Activated CD8-positive, alpha-beta T cell treated with anti-CD3 and anti-CD28 coated beads for 36 hours (primary cell): ENCODE measurements at regions not wholly inside any gene's neighbourhood (a gene's known extent, or its start where the extent isn't known, plus 50 kb on each side); places are given as distances from the start of the nearest gene placed in this dataset.

Experiments used
- ATAC-seq: fragments of 200-7000 bp; cut with Tn5 transposase; one replicate; pipeline ENCODE4 v1.10.0; 2021; ENCODE audit warnings: mild to moderate bottlenecking, moderate library complexity
- CTCF ChIA-PET: fragments of 350-600 bp; sonication (Branson Sonifier 250); formaldehyde crosslinking; loops from one replicate; lab custom pipeline; 2021; ENCODE audit warnings: antibody characterized with exemption; lab: Charles Lee
- POLR2A ChIA-PET: fragments of 350-600 bp; sonication (Branson Sonifier 250); formaldehyde crosslinking; loops from one replicate; lab custom pipeline; 2021; ENCODE audit warnings: antibody characterized with exemption; lab: Charles Lee
- DNase-seq: peaks from one replicate; pipeline ENCODE4 v3.0.0-alpha.2; 2020
- H3K27ac Mint-ChIP-seq: one replicate; pipeline ENCODE4 v1.8.0; 2021; ENCODE audit warnings: mild to moderate bottlenecking, mixed read lengths
- H3K27me3 Mint-ChIP-seq: one replicate; pipeline ENCODE4 v1.8.0; 2021; ENCODE audit warnings: mixed read lengths
- H3K36me3 Mint-ChIP-seq: one replicate; pipeline ENCODE4 v1.8.0; 2021; ENCODE audit warnings: low read depth, mixed read lengths
- H3K4me1 Mint-ChIP-seq: one replicate; pipeline ENCODE4 v1.8.0; 2021; ENCODE audit warnings: low read depth, mixed read lengths
- H3K4me3 Mint-ChIP-seq: one replicate; pipeline ENCODE4 v1.8.0; 2021; ENCODE audit warnings: mild to moderate bottlenecking, moderate library complexity, mixed read lengths
- H3K9me3 Mint-ChIP-seq: one replicate; pipeline ENCODE4 v1.8.0; 2021; ENCODE audit warnings: mixed read lengths
- intact Hi-C: fragments of 100-400 bp; cut with micrococcal nuclease; formaldehyde crosslinking; loops from one replicate; pipeline ENCODE4 v1.10.0; 2022
- TF ChIP-seq, protein P1 (sequence below): fragments of 200-600 bp; IDR thresholded peaks from one replicate; pipeline ENCODE4 v1.8.0; 2022; ENCODE audit warnings: antibody characterized with exemption, mild to moderate bottlenecking

DNA sequence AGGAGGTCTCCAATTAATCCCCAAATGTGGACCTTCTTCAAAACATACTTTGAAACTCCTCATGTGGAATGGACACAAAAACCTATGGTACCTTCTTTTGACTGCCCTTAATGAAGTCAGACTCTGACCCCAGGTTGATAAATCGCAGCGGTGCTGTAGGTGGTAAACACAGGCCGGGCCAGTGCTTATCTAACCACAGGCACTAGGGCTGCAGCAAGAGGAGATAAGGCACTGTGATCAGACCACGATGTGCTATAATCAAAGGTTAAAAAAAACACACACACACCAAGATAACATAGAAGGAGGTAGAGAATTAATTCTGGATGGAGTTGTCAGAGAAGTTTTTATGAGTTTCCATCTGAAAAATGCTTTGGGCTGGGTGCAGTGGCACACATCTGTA lies 52.3 kb upstream of the SIPA1L2 start:
- H3K27me3 Mint-ChIP-seq, result peaks cover under 1% of the 10 kb centered on the region
- intact Hi-C loops, result no loop called here
- CTCF ChIA-PET, result no interaction called here

DNA sequence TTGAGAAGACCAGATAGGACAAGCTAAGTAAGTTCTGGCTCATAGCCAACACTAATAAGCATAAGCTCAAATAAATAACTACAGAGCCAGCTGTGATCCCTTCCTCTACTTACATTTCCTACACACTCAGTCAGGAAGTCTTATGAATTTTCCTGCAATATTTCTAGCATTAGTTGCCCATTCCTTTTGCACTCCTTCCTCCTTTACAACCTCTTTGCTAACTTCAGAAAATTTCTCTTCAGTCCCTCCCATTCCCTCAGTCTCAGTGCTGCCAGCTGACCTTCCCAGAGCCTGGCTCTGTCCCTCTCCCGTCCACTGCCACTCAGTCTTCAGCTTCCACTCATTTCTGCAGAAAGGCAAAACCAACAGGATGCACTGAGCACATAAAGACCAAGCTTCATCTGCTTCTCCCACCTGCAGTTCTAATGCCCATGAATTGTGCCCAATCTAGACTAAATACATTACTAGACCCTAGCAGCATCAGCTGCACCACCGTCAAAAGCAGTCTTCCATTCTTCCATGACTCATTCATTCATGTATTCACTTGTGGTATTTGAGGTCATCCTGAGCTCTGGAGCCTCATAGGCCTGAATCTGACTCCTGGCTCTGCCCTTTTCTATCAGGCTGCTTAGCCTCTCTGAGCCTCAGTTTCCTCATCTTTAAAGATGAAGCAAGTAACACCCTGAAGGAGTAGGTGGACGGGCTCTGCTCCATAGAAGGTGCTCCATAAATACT lies 54.6 kb upstream of the SIPA1L2 start:
- Mint-ChIP-seq H3K4me1 (no peaks in the 10 kb centered on the region), H3K9me3 (no peaks in the 10 kb centered on the region), H3K27ac (no peak overlapping the region), H3K27me3 (no peaks in the 10 kb centered on the region), H3K36me3 (no peaks in the 10 kb centered on the region), H3K4me3 (no peak overlapping the region)
- TF ChIP-seq, protein P1, sequence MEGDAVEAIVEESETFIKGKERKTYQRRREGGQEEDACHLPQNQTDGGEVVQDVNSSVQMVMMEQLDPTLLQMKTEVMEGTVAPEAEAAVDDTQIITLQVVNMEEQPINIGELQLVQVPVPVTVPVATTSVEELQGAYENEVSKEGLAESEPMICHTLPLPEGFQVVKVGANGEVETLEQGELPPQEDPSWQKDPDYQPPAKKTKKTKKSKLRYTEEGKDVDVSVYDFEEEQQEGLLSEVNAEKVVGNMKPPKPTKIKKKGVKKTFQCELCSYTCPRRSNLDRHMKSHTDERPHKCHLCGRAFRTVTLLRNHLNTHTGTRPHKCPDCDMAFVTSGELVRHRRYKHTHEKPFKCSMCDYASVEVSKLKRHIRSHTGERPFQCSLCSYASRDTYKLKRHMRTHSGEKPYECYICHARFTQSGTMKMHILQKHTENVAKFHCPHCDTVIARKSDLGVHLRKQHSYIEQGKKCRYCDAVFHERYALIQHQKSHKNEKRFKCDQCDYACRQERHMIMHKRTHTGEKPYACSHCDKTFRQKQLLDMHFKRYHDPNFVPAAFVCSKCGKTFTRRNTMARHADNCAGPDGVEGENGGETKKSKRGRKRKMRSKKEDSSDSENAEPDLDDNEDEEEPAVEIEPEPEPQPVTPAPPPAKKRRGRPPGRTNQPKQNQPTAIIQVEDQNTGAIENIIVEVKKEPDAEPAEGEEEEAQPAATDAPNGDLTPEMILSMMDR, result no peak
- intact Hi-C loops, result no loop called here
- CTCF ChIA-PET, result interaction anchor here (1.6 kb wide), 1 partner anchor 12 kb away, joined by 5 read pairs; no protein-coding TSS in a partner anchor
- no peak for ATAC-seq
- DNase-seq, result no peak
- POLR2A ChIA-PET, result no interaction called here

More for the DNA sequence above, 52.3 kb upstream of the SIPA1L2 start:
- DNase-seq (no peak), ATAC-seq (no peak)
- Mint-ChIP-seq H3K9me3 (no peaks in the 10 kb centered on the region), H3K36me3 (no peaks in the 10 kb centered on the region), H3K4me1 (no peaks in the 10 kb centered on the region), H3K27ac (no peak overlapping the region), H3K4me3 (no peak overlapping the region)
- TF ChIP-seq, protein P1, result no peak
- POLR2A ChIA-PET, result no interaction called here

DNA sequence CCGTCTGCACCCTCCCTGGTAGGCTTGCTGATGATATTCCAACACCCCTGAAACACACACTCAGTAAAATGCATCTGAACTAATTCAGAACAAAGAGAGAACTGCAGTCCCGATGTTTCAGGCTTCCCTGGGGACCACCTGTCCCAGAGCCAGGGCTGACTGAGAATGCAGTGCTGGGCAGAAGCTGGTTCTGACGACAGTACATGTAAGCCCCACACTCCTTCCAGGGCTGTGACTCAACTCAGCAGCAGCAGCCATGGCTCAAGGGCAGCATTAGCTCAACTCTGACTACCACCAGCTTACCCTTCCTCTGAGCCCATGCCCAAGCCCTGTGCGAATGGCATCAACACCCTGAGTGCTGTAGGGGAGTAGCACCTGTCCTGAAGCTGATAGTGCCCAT lies 56.4 kb upstream of the SIPA1L2 start:
- intact Hi-C loops, result no loop called here
- Mint-ChIP-seq H3K4me3 (no peak overlapping the region), H3K27me3 (no peaks in the 10 kb centered on the region), H3K27ac (no peak overlapping the region), H3K9me3 (no peaks in the 10 kb centered on the region), H3K4me1 (no peaks in the 10 kb centered on the region), H3K36me3 (no peaks in the 10 kb centered on the region)
- no peak for DNase-seq
- CTCF ChIA-PET, result no interaction called here
- POLR2A ChIA-PET, result no interaction called here
- no peak for ATAC-seq
- TF ChIP-seq, protein P1, result no peak

- no peak for ATAC-seq
- TF ChIP-seq, protein P1, result no peak
- ChIA-PET CTCF (no interaction called here), POLR2A (no interaction called here)
- no peaks in the 10 kb centered on the region for H3K36me3 Mint-ChIP-seq
- intact Hi-C loops, result no loop called here
- no peak overlapping the region for H3K4me3 Mint-ChIP-seq
- H3K27ac Mint-ChIP-seq, result no peak overlapping the region
- no peak for DNase-seq
- no peaks in the 10 kb centered on the region for H3K27me3 Mint-ChIP-seq
- H3K4me1 Mint-ChIP-seq, result no peaks in the 10 kb centered on the region
- H3K9me3 Mint-ChIP-seq, result no peaks in the 10 kb centered on the region
Observed at GRCh38 chr1:232687304-232687703, 57.4 kb upstream of the SIPA1L2 start.

DNA sequence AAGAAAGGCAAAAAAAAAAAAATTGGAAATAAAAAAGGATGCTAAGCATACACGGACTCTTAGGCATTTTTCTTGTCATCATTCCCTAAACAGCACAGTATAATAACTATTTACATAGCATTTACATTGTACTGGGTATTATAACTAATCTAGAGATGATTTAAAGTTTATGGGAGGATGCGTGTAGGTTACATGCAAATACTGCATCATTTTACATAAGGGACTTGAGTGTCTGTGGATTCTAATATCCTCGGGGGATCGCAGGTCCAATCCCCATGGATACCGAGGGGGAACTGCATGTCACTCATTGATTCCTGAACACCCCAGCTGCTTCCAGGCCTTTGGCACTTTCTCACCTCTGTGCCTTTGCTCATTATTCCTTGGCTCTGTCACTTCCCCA lies 57.8 kb upstream of the SIPA1L2 start:
- TF ChIP-seq, protein P1, result no peak
- Mint-ChIP-seq H3K4me1 (no peaks in the 10 kb centered on the region), H3K36me3 (no peaks in the 10 kb centered on the region), H3K27ac (no peak overlapping the region), H3K9me3 (no peaks in the 10 kb centered on the region), H3K27me3 (peaks cover 3% of the 10 kb centered on the region), H3K4me3 (no peak overlapping the region)
- POLR2A ChIA-PET, result no interaction called here
- intact Hi-C loops, result no loop called here
- DNase-seq (no peak), ATAC-seq (no peak)
- CTCF ChIA-PET, result no interaction called here
